Glomerular visceral epithelial cell (primary cell): ENCODE measurements at regions not wholly inside any gene's neighbourhood (a gene's known extent, or its start where the extent isn't known, plus 50 kb on each side); places are given as distances from the start of the nearest gene placed in this dataset.
"Not testable (repeated sequence)": the region's sequence is repeated elsewhere in the genome, so short reads cannot be mapped to it uniquely, and the experiment has no call there.

Experiments
- DNase-seq: peaks from one replicate; pipeline ENCODE4 v3.0.0-alpha.2; 2016; ENCODE audit errors: extremely low spot score

- DNase-seq, result no peak
These were observed 167.9 kb downstream of the NRN1 start for GRCh38 chr6:5838656-5839396.

- DNase-seq, result no peak
These were observed 169.4 kb downstream of the NRN1 start for GRCh38 chr6:5837323-5837722.

- not testable (repeated sequence) for DNase-seq
These were observed 170.1 kb downstream of the NRN1 start for GRCh38 chr6:5836597-5836996.

GRCh38 chr6:5833120-5833519 is 173.6 kb downstream of the NRN1 start:
- no peak for DNase-seq

- DNase-seq, result no peak
These were observed 174.1 kb downstream of the NRN1 start for GRCh38 chr6:5832668-5833067.

- not testable (repeated sequence) for DNase-seq
These were observed 175.4 kb downstream of the NRN1 start for GRCh38 chr6:5831219-5831862.

GRCh38 chr6:5828296-5828695 is 178.4 kb downstream of the NRN1 start:
- DNase-seq, result no peak

- DNase-seq, result no peak
These were observed 179.4 kb downstream of the NRN1 start for GRCh38 chr6:5827056-5827904.

GRCh38 chr6:5824382-5824983 is 182.2 kb downstream of the NRN1 start:
- not testable (repeated sequence) for DNase-seq
